Glutamatergic neuron (in vitro differentiated cells): ENCODE measurements at regions not wholly inside any gene's neighbourhood (a gene's known extent, or its start where the extent isn't known, plus 50 kb on each side); places are given as distances from the start of the nearest gene placed in this dataset.

Source experiments
- DNase-seq: peaks from one replicate; pipeline ENCODE4 v3.0.0; 2022
- H3K27ac Mint-ChIP-seq: one replicate; pipeline ENCODE4 v1.8.0; 2020; ENCODE audit warnings: mild to moderate bottlenecking, mixed read lengths, inconsistent platforms; ENCODE audit not compliant: unreplicated experiment
- H3K27me3 Mint-ChIP-seq: one replicate; pipeline ENCODE4 v1.8.0; 2020; ENCODE audit warnings: mild to moderate bottlenecking, moderate library complexity, mixed read lengths, inconsistent platforms; ENCODE audit not compliant: unreplicated experiment
- H3K36me3 Mint-ChIP-seq: one replicate; pipeline ENCODE4 v1.8.0; 2020; ENCODE audit warnings: mild to moderate bottlenecking, mixed read lengths, inconsistent platforms; ENCODE audit not compliant: unreplicated experiment
- H3K4me1 Mint-ChIP-seq: one replicate; pipeline ENCODE4 v1.8.0; 2020; ENCODE audit warnings: mild to moderate bottlenecking, low read depth, mixed read lengths, inconsistent platforms; ENCODE audit not compliant: unreplicated experiment
- H3K4me3 Mint-ChIP-seq: one replicate; pipeline ENCODE4 v1.8.0; 2020; ENCODE audit warnings: mild to moderate bottlenecking, mixed read lengths, inconsistent platforms; ENCODE audit not compliant: unreplicated experiment
- H3K9me3 Mint-ChIP-seq: one replicate; pipeline ENCODE4 v1.8.0; 2020; ENCODE audit warnings: mild to moderate bottlenecking, moderate library complexity, mixed read lengths, inconsistent platforms; ENCODE audit not compliant: unreplicated experiment
- TF ChIP-seq, protein P1 (sequence below): fragments of 200-600 bp; sonication (generic); IDR thresholded peaks from one replicate; pipeline ENCODE4 v1.5.0; 2021; ENCODE audit not compliant: partially characterized antibody, unreplicated experiment

DNA sequence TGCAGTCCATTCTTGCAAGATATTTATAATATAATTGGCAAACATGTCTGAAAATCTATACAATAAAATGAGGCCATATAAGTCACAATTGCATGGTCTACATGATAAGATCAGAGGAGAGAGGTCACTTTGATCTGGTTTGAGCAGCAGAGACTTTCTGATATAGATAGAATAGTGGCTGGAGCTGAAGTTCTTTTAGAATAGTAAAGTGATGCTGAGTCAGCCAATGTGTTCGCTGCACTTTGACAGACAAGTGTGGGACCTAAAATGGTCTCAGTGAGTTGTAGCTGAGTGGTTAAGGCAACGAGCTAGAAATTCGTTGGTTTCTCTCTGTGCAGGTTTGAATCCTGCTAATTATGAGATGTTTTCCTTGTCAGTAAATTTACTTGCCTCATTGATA, 257.0 kb upstream of the C11orf87 start:
- no peak for DNase-seq
- Mint-ChIP-seq H3K36me3 (peaks cover 6% of the 10 kb centered on the region), H3K27me3 (no peaks in the 10 kb centered on the region), H3K4me3 (no peak overlapping the region), H3K9me3 (no peaks in the 10 kb centered on the region), H3K4me1 (peaks cover 10% of the 10 kb centered on the region), H3K27ac (no peak overlapping the region)
- TF ChIP-seq, protein P1, sequence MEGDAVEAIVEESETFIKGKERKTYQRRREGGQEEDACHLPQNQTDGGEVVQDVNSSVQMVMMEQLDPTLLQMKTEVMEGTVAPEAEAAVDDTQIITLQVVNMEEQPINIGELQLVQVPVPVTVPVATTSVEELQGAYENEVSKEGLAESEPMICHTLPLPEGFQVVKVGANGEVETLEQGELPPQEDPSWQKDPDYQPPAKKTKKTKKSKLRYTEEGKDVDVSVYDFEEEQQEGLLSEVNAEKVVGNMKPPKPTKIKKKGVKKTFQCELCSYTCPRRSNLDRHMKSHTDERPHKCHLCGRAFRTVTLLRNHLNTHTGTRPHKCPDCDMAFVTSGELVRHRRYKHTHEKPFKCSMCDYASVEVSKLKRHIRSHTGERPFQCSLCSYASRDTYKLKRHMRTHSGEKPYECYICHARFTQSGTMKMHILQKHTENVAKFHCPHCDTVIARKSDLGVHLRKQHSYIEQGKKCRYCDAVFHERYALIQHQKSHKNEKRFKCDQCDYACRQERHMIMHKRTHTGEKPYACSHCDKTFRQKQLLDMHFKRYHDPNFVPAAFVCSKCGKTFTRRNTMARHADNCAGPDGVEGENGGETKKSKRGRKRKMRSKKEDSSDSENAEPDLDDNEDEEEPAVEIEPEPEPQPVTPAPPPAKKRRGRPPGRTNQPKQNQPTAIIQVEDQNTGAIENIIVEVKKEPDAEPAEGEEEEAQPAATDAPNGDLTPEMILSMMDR = no peak

DNA sequence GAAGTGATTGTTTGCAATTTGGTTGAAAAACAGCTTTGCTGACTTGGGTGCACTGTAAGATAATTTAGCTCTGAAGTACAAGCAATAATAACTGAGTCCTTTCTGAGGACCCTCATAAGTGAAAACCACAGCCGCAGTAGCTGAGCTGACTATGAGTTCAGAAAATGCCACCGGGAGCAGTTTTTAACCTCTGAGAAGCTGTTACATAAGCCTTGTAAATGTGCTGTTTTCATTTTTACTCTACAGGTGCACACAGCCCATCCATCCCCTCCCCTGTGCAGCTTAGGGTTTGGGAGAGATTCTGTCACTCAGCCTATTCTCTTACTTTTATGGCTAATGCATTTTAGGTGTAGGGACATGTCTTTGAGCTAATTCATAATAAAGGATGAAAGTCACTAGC, 255.5 kb upstream of the C11orf87 start:
- Mint-ChIP-seq H3K4me3 (no peak overlapping the region), H3K36me3 (no peaks in the 10 kb centered on the region), H3K9me3 (no peaks in the 10 kb centered on the region), H3K27me3 (no peaks in the 10 kb centered on the region), H3K4me1 (peaks cover 10% of the 10 kb centered on the region), H3K27ac (no peak overlapping the region)
- no peak for DNase-seq
- TF ChIP-seq, protein P1 = no peak

DNA sequence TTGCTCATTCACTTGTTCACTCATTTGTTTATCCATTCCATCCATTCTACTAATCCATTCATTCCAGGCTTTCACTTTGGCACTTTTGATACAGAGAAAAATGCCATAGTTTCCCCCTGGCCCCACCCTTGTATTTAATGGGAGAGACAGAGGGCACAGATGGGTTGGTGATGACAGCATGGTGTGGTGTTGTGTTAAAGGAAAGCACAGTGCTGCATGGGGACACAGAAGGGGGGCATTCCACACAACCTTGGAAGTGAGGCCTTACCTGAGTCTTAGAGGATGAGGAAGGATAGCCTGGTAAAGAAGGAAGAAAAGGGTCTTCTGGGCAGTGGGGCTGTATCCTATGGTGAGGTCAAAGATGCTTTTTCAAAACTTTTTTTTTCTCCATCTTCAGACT, 248.5 kb upstream of the C11orf87 start:
- Mint-ChIP-seq H3K36me3 (no peaks in the 10 kb centered on the region), H3K27me3 (peaks cover 3% of the 10 kb centered on the region)

DNA sequence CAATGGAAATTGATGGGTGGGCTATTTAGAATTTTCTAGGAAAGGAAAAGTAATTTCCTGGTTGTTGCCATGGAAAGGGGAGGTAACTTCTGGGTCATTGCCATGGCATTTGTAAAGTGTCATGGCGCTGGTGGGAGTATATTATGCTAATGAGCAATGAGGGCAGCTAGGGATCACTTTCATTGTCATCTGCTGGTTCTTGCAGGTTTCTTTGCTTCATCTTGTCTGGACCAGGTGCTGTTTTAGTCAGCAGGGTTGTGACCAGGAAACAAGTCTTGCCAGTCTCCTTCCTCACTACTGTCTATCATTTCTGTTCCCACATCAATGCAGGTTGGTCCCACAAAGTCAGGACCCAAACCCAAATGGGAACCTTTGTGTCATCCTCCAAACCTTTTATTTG, 237.6 kb upstream of the C11orf87 start:
- Mint-ChIP-seq H3K27me3 (no peaks in the 10 kb centered on the region), H3K4me3 (no peak overlapping the region), H3K9me3 (no peaks in the 10 kb centered on the region), H3K36me3 (no peaks in the 10 kb centered on the region), H3K4me1 (no peaks in the 10 kb centered on the region), H3K27ac (no peak overlapping the region)
- DNase-seq = no peak
- TF ChIP-seq, protein P1 = no peak

More for the DNA sequence above, 248.5 kb upstream of the C11orf87 start:
- DNase-seq = no peak
- Mint-ChIP-seq H3K9me3 (no peaks in the 10 kb centered on the region), H3K4me1 (no peaks in the 10 kb centered on the region), H3K27ac (no peak overlapping the region), H3K4me3 (no peak overlapping the region)
- TF ChIP-seq, protein P1 = no peak

DNA sequence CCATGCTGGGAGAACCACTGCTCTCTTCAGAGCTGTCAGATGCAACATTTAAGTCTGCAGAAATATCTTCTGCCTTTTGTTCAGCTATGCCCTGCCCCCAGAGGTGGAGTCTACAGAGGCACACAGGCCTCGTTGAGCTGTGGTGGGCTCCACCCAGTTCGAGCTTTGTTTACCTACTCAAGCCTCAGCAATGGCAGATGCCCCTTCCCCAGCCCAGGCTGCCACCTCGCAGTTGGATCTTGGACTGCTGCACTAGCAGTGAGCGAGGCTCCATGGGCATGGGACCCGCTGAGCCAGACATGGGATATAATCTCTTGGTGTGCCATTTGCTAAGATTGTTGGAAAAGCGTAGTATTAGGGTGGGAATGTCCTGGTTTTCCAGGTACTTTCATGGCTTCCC, 229.1 kb upstream of the C11orf87 start:
- H3K4me1 Mint-ChIP-seq = no peaks in the 10 kb centered on the region
- peaks cover 11% of the 10 kb centered on the region for H3K9me3 Mint-ChIP-seq
- H3K27ac Mint-ChIP-seq = no peak overlapping the region
- H3K4me3 Mint-ChIP-seq = no peak overlapping the region
- H3K36me3 Mint-ChIP-seq = peaks cover 9% of the 10 kb centered on the region
- DNase-seq = no peak
- H3K27me3 Mint-ChIP-seq = peaks cover 4% of the 10 kb centered on the region
- TF ChIP-seq, protein P1 = no peak
